ENCODE measurements at regions not wholly inside any gene's neighbourhood (a gene's known extent, or its start where the extent isn't known, plus 50 kb on each side); places are given as distances from the start of the nearest gene placed in this dataset.

GRCh38 chr1:36665478-36666080 is 182.9 kb upstream of the CSF3R start:
- no peaks in the 10 kb centered on the region for H3K36me3 ChIP-seq (ENCODE audit: control insufficient read depth in 2 of 2, extremely low read depth in 1 of 2, insufficient read depth in 1 of 2, low read length in 1 of 2)
- H3K27me3 ChIP-seq (replicated peaks in 1 of 2; ENCODE audit: control insufficient read depth in 2 of 2, extremely low read depth in 1 of 2, insufficient read depth in 2 of 2, low read length in 1 of 2): peaks cover 0 to 20% of the 10 kb centered on the region in 2 experiments
- POLR2A ChIA-PET: no interaction called here
- Mint-ChIP-seq H3K36me3 (no peaks in the 10 kb centered on the region), H3K27ac (no peak overlapping the region), H3K9me3 (no peaks in the 10 kb centered on the region), H3K4me1 (peaks cover 0 to 3% (median 0%) of the 10 kb centered on the region in 3 donors), H3K4me3 (no peak overlapping the region), H3K27me3 (peaks cover 24 to 33% of the 10 kb centered on the region in 2 donors)
- 70% methylated on average over 5 of the region's 9 CpGs for WGBS (ENCODE audit: insufficient coverage)
- CTCF ChIA-PET: no interaction called here
- H3K4me3 ChIP-seq (ENCODE audit: control insufficient read depth in 1 of 2, extremely low read depth in 1 of 2, low read length in 1 of 2): no peak overlapping the region
- ATAC-seq (replicated peaks in 1 of 4) (no peak), DNase-seq (no peak)
- no peaks in the 10 kb centered on the region for H3K4me1 ChIP-seq (ENCODE audit: control insufficient read depth in 1 of 2, extremely low read depth in 1 of 2, insufficient read depth in 2 of 2, low read length in 2 of 2)
- H3K27ac ChIP-seq (ENCODE audit: low read length): no peak overlapping the region
- H3K9me3 ChIP-seq: no peaks in the 10 kb centered on the region

GRCh38 chr1:36664571-36665287 is 182.0 kb upstream of the CSF3R start:
- POLR2A ChIA-PET: no interaction called here
- Histone ChIP-seq H3K4me3 (ENCODE audit: control insufficient read depth in 1 of 2, extremely low read depth in 1 of 2, low read length in 1 of 2) (no peak overlapping the region), H3K27me3 (replicated peaks in 1 of 2; ENCODE audit: control insufficient read depth in 2 of 2, extremely low read depth in 1 of 2, insufficient read depth in 2 of 2, low read length in 1 of 2) (peaks cover 0 to 20% of the 10 kb centered on the region in 2 experiments), H3K36me3 (ENCODE audit: control insufficient read depth in 2 of 2, extremely low read depth in 1 of 2, insufficient read depth in 1 of 2, low read length in 1 of 2) (no peaks in the 10 kb centered on the region), H3K27ac (ENCODE audit: low read length) (no peak overlapping the region), H3K9me3 (no peaks in the 10 kb centered on the region), H3K4me1 (ENCODE audit: control insufficient read depth in 1 of 2, extremely low read depth in 1 of 2, insufficient read depth in 2 of 2, low read length in 2 of 2) (no peaks in the 10 kb centered on the region)
- Mint-ChIP-seq H3K27ac (no peak overlapping the region), H3K36me3 (no peaks in the 10 kb centered on the region), H3K4me3 (no peak overlapping the region), H3K9me3 (no peaks in the 10 kb centered on the region), H3K4me1 (peaks cover 0 to 3% (median 0%) of the 10 kb centered on the region in 3 donors), H3K27me3 (peaks cover 25 to 33% of the 10 kb centered on the region in 2 donors)
- DNase-seq (no peak), ATAC-seq (replicated peaks in 1 of 4) (no peak)
- CTCF ChIA-PET: no interaction called here
- 67% methylated on average over 3 of the region's 11 CpGs for WGBS (ENCODE audit: insufficient coverage)

GRCh38 chr1:36663772-36664430 is 181.2 kb upstream of the CSF3R start:
- no peaks in the 10 kb centered on the region for H3K36me3 Mint-ChIP-seq
- H3K4me3 Mint-ChIP-seq: no peak overlapping the region
- H3K27me3 ChIP-seq (replicated peaks in 1 of 2; ENCODE audit: control insufficient read depth in 2 of 2, extremely low read depth in 1 of 2, insufficient read depth in 2 of 2, low read length in 1 of 2): peaks cover 0 to 24% of the 10 kb centered on the region in 2 experiments
- ChIA-PET POLR2A (no interaction called here), CTCF (no interaction called here)
- peaks cover 33 to 39% of the 10 kb centered on the region in 2 donors for H3K27me3 Mint-ChIP-seq
- H3K4me1 Mint-ChIP-seq: peaks cover 0 to 3% (median 0%) of the 10 kb centered on the region in 3 donors
- H3K4me1 ChIP-seq (ENCODE audit: control insufficient read depth in 1 of 2, extremely low read depth in 1 of 2, insufficient read depth in 2 of 2, low read length in 2 of 2): no peaks in the 10 kb centered on the region
- H3K4me3 ChIP-seq (ENCODE audit: control insufficient read depth in 1 of 2, extremely low read depth in 1 of 2, low read length in 1 of 2): no peak overlapping the region
- H3K9me3 ChIP-seq: no peaks in the 10 kb centered on the region
- no peaks in the 10 kb centered on the region for H3K36me3 ChIP-seq (ENCODE audit: control insufficient read depth in 2 of 2, extremely low read depth in 1 of 2, insufficient read depth in 1 of 2, low read length in 1 of 2)
- DNase-seq: no peak
- ATAC-seq (replicated peaks in 1 of 4): no peak
- WGBS (ENCODE audit: insufficient coverage): 100% methylated on average over 2 of the region's 6 CpGs
- no peak overlapping the region for H3K27ac Mint-ChIP-seq
- H3K27ac ChIP-seq (ENCODE audit: low read length): no peak overlapping the region
- H3K9me3 Mint-ChIP-seq: no peaks in the 10 kb centered on the region

DNA sequence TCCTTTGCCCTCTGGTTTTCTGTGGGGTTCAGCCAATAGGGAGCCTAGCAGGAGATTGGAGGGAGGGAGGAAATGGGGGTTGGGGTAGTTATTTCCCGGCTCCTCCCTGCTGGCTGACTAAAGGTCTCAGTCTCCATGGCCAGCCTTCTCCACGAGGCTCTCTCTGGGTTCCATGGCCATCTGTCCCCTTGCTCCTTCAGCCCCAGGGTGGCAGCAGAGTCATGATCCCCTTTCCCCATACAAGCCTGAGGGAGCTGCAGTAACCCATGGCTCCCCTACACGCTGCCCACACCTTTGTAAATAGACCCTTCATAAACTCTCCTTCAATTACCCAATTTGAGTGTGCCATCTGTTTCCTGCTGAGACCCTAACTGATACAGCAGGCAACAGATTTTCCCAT is 176.1 kb upstream of the CSF3R start:
- no peak for ATAC-seq (replicated peaks in 1 of 4)
- ChIA-PET CTCF (interaction anchor here in 1 of 2 donors (0.6 kb wide), 1 partner anchor 1420 kb away, joined by 3 read pairs; no protein-coding TSS in a partner anchor), POLR2A (no interaction called here)
- H3K36me3 Mint-ChIP-seq: no peaks in the 10 kb centered on the region
- H3K4me3 ChIP-seq (ENCODE audit: control insufficient read depth in 1 of 2, extremely low read depth in 1 of 2, low read length in 1 of 2): no peak overlapping the region
- H3K4me1 Mint-ChIP-seq: no peaks in the 10 kb centered on the region
- DNase-seq: no peak
- H3K36me3 ChIP-seq (ENCODE audit: control insufficient read depth in 2 of 2, extremely low read depth in 1 of 2, insufficient read depth in 1 of 2, low read length in 1 of 2): no peaks in the 10 kb centered on the region
- H3K9me3 ChIP-seq: no peaks in the 10 kb centered on the region
- no peak overlapping the region for H3K4me3 Mint-ChIP-seq
- no peak overlapping the region for H3K27ac Mint-ChIP-seq
- peaks cover 41% of the 10 kb centered on the region in 2 donors for H3K27me3 Mint-ChIP-seq
- H3K27ac ChIP-seq (ENCODE audit: low read length): no peak overlapping the region
- 20% methylated on average over 2 of the region's 3 CpGs for WGBS (ENCODE audit: insufficient coverage)
- H3K4me1 ChIP-seq (ENCODE audit: control insufficient read depth in 1 of 2, extremely low read depth in 1 of 2, insufficient read depth in 2 of 2, low read length in 2 of 2): no peaks in the 10 kb centered on the region
- H3K27me3 ChIP-seq (replicated peaks in 1 of 2; ENCODE audit: control insufficient read depth in 2 of 2, extremely low read depth in 1 of 2, insufficient read depth in 2 of 2, low read length in 1 of 2): peaks cover 0 to 35% of the 10 kb centered on the region in 2 experiments
- H3K9me3 Mint-ChIP-seq: no peaks in the 10 kb centered on the region

DNA sequence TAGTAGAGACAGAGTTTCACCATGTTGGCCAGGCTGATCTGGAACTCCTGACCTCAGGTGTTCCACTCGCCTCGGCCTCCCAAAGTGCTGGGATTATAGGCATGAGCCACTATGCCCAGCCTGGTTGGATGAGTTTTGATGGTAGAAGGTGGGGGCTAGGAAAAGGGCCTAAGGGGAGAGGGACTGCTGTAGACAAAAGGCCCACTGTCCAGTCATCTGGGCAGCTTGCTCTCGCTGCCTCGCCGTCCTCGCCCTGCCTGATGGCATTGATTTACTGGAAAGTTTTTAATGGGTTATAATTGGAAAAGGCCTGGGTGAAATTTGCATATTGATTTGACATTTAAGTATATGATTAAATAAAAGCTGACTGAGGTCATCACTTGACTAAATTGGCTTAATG is 175.1 kb upstream of the CSF3R start:
- 78% methylated on average over 2 of the region's 6 CpGs for WGBS (ENCODE audit: insufficient coverage)
- Histone ChIP-seq H3K9me3 (no peaks in the 10 kb centered on the region), H3K4me1 (ENCODE audit: control insufficient read depth in 1 of 2, extremely low read depth in 1 of 2, insufficient read depth in 2 of 2, low read length in 2 of 2) (no peaks in the 10 kb centered on the region), H3K36me3 (ENCODE audit: control insufficient read depth in 2 of 2, extremely low read depth in 1 of 2, insufficient read depth in 1 of 2, low read length in 1 of 2) (no peaks in the 10 kb centered on the region), H3K27me3 (replicated peaks in 1 of 2; ENCODE audit: control insufficient read depth in 2 of 2, extremely low read depth in 1 of 2, insufficient read depth in 2 of 2, low read length in 1 of 2) (peaks cover 0 to 36% of the 10 kb centered on the region in 2 experiments), H3K4me3 (ENCODE audit: control insufficient read depth in 1 of 2, extremely low read depth in 1 of 2, low read length in 1 of 2) (no peak overlapping the region), H3K27ac (ENCODE audit: low read length) (no peak overlapping the region)
- CTCF ChIA-PET: no interaction called here
- no peak overlapping the region for H3K27ac Mint-ChIP-seq
- ATAC-seq (replicated peaks in 1 of 4) (no peak), DNase-seq (no peak)
- H3K36me3 Mint-ChIP-seq: no peaks in the 10 kb centered on the region
- H3K4me1 Mint-ChIP-seq: no peaks in the 10 kb centered on the region
- H3K27me3 Mint-ChIP-seq: peaks cover 47 to 48% of the 10 kb centered on the region in 2 donors
- no peaks in the 10 kb centered on the region for H3K9me3 Mint-ChIP-seq
- POLR2A ChIA-PET: no interaction called here
- H3K4me3 Mint-ChIP-seq: no peak overlapping the region

GRCh38 chr1:36656838-36657237 is 174.1 kb upstream of the CSF3R start:
- Histone ChIP-seq H3K4me1 (ENCODE audit: control insufficient read depth in 1 of 2, extremely low read depth in 1 of 2, insufficient read depth in 2 of 2, low read length in 2 of 2) (no peaks in the 10 kb centered on the region), H3K27me3 (replicated peaks in 1 of 2; ENCODE audit: control insufficient read depth in 2 of 2, extremely low read depth in 1 of 2, insufficient read depth in 2 of 2, low read length in 1 of 2) (peaks cover 0 to 42% of the 10 kb centered on the region in 2 experiments), H3K36me3 (ENCODE audit: control insufficient read depth in 2 of 2, extremely low read depth in 1 of 2, insufficient read depth in 1 of 2, low read length in 1 of 2) (no peaks in the 10 kb centered on the region), H3K4me3 (ENCODE audit: control insufficient read depth in 1 of 2, extremely low read depth in 1 of 2, low read length in 1 of 2) (no peak overlapping the region), H3K27ac (ENCODE audit: low read length) (no peak overlapping the region), H3K9me3 (no peaks in the 10 kb centered on the region)
- POLR2A ChIA-PET: no interaction called here
- CTCF ChIA-PET: no interaction called here
- H3K36me3 Mint-ChIP-seq: no peaks in the 10 kb centered on the region
- H3K27me3 Mint-ChIP-seq: peaks cover 52 to 58% of the 10 kb centered on the region in 2 donors
- H3K4me1 Mint-ChIP-seq: no peaks in the 10 kb centered on the region
- DNase-seq (no peak), ATAC-seq (replicated peaks in 1 of 4) (no peak)
- H3K27ac Mint-ChIP-seq: no peak overlapping the region
- no peak overlapping the region for H3K4me3 Mint-ChIP-seq
- no peaks in the 10 kb centered on the region for H3K9me3 Mint-ChIP-seq

All from T-cell (primary cell).